HK-2 (cell line): ENCODE measurements at regions not wholly inside any gene's neighbourhood (a gene's known extent, or its start where the extent isn't known, plus 50 kb on each side); places are given as distances from the start of the nearest gene placed in this dataset.

Experiments used
- DNase-seq: peaks from one replicate; pipeline ENCODE4 v3.0.0-alpha.2; 2018; ENCODE audit not compliant: unreplicated experiment

DNA sequence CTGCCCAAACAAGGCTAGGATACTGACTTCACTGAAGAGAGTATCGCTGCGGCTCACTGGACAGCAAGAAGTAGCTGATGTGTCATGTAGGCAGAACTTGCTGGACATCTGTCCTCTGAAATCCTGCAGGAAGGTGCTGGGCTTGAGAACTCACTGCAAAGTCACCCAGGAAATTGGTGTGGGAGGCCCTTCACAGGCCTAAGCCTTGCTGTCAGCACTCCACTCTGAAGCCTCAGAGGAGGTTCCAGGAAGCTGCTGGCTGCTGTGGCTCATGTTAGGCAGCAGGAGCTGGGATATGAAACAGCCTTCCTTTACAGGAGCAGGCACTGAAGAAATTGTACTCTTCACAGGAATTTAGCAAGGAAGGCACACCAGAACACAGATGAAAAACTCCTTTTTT lies 88.3 kb upstream of the CCDC68 start:
- peak; percentile 27 for DNase-seq

DNA sequence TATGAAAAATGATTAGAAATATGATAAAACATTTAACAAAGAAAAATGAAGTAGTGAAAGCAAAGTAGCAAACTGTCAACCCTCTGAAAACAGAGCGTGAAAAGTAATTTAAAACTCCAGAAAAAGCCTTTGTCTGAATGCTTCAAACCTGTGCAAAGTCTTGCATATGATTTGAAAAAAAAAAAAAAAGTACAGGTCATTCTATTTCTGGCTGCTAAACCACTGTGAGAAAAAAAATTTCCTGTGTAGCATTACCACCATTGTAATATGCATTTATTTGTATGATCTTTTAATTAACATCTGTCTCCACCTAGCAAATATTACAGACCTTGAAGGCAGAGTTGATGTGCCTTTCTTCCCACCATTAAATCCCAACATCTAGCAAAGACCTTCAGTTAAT lies 82.1 kb upstream of the CCDC68 start:
- no peak for DNase-seq

DNA sequence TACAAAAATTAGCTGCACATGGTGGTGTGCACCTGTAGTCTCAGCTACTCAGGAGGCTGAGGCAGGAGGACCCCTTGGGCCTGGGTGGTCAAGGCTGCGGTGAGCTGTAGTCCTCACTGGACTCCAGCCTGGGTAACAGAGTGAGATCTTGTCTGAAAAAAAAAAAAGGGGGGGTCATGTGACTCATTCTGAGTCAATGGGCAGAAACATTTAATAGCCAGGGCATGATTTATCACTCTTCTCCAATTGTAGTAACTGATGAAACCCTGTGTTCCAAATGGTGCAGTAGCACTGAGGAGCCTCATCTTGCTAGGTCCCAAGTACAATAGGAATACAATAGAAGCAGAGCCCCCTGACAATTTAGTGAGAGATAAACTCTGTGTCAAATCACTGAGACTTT lies 78.9 kb upstream of the CCDC68 start:
- no peak for DNase-seq

DNA sequence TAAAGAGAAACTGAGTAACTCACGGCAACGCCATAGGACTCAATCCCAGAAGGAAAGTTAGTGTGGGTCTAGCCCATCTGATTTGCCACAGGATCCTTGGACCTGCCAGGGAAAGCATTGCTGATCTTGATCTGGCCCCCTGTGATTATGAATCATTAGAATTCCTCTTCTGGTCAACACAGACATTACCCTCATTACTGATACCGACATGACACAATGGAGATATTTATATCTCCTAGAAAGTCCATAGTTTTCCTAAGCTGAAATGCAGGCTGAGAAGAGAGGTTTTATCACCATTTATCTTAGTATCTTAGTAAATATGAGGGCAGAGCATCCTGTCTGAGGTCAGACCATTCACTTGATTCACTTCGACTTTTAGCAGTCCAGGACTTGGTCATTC lies 75.5 kb upstream of the CCDC68 start:
- no peak for DNase-seq

DNA sequence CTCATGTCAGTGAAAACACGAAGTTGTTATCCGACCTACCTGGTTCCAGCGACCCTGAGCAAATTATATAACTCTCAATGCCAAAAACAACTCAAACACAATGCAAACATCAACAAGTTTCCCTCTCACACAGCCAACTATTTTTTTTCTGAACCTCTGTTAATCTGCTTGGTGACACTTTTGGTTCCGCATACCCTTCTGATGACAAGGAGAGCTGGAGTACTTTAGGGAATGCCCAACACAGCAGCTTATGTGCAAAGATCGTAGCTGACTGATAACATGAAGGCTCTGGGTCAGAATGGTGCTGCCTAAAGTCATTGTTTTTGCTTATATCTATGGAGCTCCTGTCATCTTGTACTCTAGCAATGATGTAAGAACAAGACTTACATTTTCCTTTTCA lies 72.7 kb upstream of the CCDC68 start:
- no peak for DNase-seq

DNA sequence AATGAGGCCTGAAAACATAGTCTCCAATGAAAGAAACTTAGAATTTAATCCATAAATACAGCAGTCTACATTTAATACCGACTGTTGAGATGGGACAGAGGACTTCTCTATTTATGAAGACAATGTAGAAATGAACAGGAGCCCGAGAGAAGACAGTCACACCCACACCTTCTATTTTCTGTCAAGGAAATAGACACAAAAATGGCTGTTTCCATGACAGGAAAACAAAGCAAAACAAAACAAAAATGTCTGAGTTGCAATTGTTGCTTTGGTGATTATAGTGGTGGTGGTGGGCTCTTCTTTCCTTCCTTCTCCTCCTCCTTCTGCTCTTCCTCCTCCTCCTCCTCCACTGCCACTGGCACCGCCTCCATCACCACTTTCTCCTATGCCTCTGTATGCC lies 72.3 kb upstream of the CCDC68 start:
- no peak for DNase-seq

DNA sequence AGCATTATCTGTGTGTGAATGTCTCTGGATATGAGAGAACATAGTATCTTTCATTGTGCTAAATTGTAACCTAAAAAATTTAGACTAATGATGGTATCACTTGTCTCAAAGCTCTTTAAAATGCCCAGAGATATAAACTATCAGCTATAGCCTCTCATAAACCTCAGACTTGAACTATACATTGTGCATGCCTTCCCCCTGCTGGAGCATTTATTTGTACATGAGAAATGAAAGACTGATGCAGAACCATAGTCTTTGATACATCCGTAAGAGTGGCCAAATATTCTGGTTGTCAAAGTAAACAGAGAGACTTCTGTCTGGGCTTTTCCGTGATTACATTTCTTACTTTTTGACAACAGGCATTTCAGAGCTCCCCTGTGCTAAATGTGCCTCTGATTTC lies 71.9 kb upstream of the CCDC68 start:
- no peak for DNase-seq

DNA sequence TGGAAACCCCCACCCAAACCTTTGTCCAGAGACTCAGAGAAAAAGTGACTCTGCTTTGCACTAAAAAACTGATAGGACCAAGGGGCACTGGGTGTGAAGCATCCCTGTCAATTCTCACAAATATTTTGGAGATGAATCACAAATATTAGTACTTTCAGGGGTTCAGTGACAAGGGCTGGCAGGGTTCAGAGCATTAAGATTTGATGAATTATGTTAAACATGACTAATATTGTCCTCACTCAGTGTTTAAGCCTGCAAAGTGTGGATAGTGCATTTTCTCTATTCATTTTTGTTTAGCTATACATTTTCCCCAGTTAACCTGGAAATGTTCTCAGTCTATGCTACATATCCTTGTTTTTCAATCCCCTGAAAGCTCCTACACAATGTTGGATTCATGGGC lies 65.3 kb upstream of the CCDC68 start:
- DNase-seq = no peak

DNA sequence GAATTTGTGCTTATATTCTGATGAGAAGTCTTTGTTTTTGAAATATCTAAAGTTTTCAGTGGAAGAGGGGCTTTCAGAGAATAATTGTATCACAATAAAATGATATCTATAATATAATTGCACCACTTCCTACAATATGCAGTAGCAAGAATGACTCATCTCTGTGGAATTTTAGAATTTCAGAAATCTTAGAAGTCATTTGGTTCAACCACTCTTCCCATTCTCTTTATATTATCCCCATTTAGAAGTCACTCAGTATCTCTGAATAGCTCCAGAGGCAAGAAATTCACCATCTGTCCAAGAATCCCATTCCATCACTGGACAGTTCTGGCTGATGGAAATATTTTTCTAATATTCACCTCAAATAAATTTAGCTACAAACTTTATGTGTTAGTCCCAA lies 59.3 kb upstream of the CCDC68 start:
- DNase-seq = no peak

DNA sequence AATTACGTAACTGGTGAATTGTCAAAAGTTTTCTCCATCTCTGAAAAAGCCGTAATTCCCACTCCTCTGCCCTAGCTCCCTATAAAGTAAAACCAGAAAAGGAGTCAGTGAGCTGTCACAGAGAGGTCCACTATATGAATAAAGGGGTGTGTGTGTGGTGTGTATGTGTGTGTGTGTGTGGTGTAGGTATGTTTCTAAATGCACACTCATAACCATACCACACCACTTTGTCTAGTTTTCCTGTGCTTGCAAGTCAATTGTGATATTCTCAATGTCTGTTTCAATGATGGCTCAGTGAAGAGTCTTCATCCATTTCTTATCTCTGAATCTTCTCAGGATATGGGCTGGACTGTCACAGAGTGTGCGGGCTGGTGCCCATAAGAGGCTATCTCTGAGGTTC lies 54.8 kb upstream of the CCDC68 start:
- no peak for DNase-seq

DNA sequence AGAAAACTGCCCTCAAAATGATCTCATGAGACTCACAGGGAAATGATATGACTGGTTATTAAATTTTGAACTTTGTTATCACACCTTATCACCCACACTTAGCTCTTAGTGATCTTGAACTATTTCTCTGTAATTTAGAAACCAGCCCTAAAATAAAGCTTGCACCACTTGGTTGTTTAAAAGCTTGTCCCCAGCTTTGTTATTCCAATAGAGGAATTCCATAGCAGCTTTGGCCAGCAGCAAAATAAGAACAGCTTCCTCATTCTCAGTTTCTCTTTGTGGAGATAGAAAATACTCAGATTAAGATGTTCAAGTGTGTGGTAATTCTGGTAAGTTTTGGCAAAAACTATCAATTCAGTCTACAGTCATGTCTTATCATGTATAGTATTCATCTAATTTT lies 54.4 kb upstream of the CCDC68 start:
- no peak for DNase-seq

DNA sequence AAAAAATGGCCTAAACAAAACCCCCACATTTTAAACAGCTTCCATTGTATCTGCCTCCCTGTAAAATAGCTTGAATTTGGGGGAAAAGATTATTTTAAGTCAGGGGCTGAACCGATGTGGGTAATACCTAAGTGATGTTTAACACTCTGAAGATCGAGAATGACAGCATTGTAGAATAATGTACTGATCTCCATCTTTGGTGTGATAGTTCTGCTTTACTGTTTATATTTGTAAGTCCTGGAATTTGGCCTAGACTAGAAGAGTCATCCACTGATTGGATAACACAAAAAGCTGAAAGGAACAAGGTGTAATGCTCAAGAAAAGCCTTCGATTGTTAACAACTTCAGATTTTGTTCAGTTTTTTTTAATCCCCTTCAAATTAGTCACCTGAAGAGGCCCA lies 53.8 kb upstream of the CCDC68 start:
- no peak for DNase-seq

DNA sequence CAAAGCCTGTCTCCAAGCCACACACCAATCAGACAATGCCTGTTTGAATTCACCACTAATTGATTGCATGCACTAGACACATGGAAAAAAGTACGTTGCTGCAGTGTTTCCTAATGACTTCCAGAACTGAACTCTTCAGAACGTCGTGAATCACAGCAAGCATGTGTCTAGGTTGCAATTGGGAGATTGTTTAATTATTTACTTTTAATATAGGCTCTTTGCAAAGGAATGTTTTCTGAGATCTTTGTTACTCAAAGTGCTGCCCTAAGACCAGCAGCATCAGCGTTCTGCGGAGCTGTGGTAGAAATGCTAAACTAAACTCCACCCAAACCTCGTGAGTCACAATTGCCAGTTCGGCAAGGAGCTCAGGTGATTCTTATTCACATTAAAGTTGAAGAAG lies 52.7 kb upstream of the CCDC68 start:
- peak; percentile 58 for DNase-seq
